ENCODE measurements at regions not wholly inside any gene's neighbourhood (a gene's known extent, or its start where the extent isn't known, plus 50 kb on each side); places are given as distances from the start of the nearest gene placed in this dataset.

GRCh38 chr14:80325688-80326087 is 114.4 kb upstream of the DIO2 start:
- no peaks in the 10 kb centered on the region for H3K27me3 ChIP-seq (ENCODE audit: control insufficient read depth, insufficient read depth)
- no peaks in the 10 kb centered on the region for H3K9me3 ChIP-seq (ENCODE audit: control insufficient read depth, low read length)
- no peaks in the 10 kb centered on the region for H3K4me1 ChIP-seq (ENCODE audit: control insufficient read depth, insufficient read depth, low read length)
- no peak for DNase-seq
- ATAC-seq = no peak
- intact Hi-C loops (cut with DNase I) = no loop called here
- WGBS = 36% methylated on average over 1 of the region's 1 CpG
- H3K27ac ChIP-seq (ENCODE audit: low read length) = no peak overlapping the region
- H3K4me3 ChIP-seq (ENCODE audit: low read length) = no peak overlapping the region

DNA sequence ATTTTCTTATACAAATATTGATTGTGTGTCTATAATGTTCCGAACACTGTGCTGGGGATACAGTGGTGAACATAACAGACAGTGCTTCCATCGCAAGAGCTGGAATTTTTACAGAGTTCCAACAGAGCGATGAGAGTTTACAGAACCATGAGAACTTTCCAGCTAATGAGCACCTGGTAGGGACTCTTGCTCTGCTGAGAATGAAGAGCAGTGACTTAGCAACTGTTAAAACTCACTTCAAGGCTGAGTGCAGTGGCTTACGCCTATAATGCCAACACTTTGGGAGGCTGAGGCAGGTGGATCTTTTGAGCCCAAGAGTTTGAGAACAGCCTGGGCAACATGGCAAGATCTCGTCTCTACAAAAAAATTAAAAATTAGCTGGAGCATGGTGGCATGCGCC is 113.8 kb upstream of the DIO2 start:
- intact Hi-C loops (cut with DNase I) = no loop called here
- Histone ChIP-seq H3K27me3 (ENCODE audit: control insufficient read depth, insufficient read depth) (no peaks in the 10 kb centered on the region), H3K4me1 (ENCODE audit: control insufficient read depth, insufficient read depth, low read length) (no peaks in the 10 kb centered on the region), H3K27ac (ENCODE audit: low read length) (no peak overlapping the region), H3K4me3 (ENCODE audit: low read length) (no peak overlapping the region), H3K9me3 (ENCODE audit: control insufficient read depth, low read length) (no peaks in the 10 kb centered on the region)
- ATAC-seq (no peak), DNase-seq (no peak)
- 91% methylated on average over 6 of the region's 6 CpGs for WGBS

DNA sequence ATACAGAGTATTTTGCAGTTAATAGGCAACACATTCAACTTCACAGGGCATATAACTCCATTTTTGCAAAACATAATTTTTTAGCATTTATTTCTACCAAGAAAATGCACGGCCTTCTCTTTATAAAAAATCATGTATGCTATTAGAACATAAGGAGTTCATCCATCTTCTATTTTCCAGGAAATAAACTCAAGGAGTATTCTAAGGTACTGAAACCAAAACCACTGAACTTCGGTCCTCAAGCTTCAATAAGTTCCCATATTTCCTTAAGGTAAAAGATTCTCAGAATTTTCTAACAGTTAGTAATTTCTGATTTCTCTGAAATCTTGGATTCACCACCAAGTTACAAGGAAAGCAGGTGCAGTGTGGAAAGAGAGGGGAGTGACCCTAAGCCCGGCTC is 113.3 kb upstream of the DIO2 start:
- no peaks in the 10 kb centered on the region for H3K9me3 ChIP-seq (ENCODE audit: control insufficient read depth, low read length)
- intact Hi-C loops (cut with DNase I) = no loop called here
- ATAC-seq = no peak
- no peaks in the 10 kb centered on the region for H3K27me3 ChIP-seq (ENCODE audit: control insufficient read depth, insufficient read depth)
- H3K27ac ChIP-seq (ENCODE audit: low read length) = no peak overlapping the region
- H3K4me3 ChIP-seq (ENCODE audit: low read length) = no peak overlapping the region
- WGBS = 79% methylated on average over 3 of the region's 3 CpGs
- DNase-seq = no peak
- H3K4me1 ChIP-seq (ENCODE audit: control insufficient read depth, insufficient read depth, low read length) = no peaks in the 10 kb centered on the region

GRCh38 chr14:80323038-80323665 is 111.8 kb upstream of the DIO2 start:
- ATAC-seq (no peak), DNase-seq (no peak)
- intact Hi-C loops (cut with DNase I) = no loop called here
- WGBS = 49% methylated on average over 2 of the region's 2 CpGs
- Histone ChIP-seq H3K4me1 (ENCODE audit: control insufficient read depth, insufficient read depth, low read length) (no peaks in the 10 kb centered on the region), H3K27ac (ENCODE audit: low read length) (no peak overlapping the region), H3K4me3 (ENCODE audit: low read length) (no peak overlapping the region), H3K9me3 (ENCODE audit: control insufficient read depth, low read length) (no peaks in the 10 kb centered on the region), H3K27me3 (ENCODE audit: control insufficient read depth, insufficient read depth) (no peaks in the 10 kb centered on the region)

DNA sequence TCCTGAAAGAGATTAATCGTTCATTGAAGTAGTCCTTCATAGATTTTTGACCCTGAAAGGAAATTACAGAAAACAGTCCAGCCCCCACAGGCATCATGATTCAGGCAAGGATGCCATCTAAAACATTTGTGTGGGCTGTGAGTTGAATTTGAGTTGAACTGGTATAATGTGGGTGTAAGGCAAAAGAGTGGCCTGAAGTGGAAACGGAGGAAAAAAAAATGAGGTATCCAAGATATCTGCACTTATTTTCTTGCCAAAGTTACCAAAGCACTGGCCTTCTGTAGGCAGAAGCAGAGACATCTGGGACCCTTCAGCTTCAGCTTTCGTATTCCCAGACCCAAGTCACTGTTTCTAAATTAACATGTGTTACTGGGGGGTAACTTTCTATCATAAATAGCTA is 105.1 kb upstream of the DIO2 start:
- WGBS = 52% methylated on average over 3 of the region's 3 CpGs
- DNase-seq (no peak), ATAC-seq (no peak)
- Histone ChIP-seq H3K4me1 (ENCODE audit: control insufficient read depth, insufficient read depth, low read length) (no peaks in the 10 kb centered on the region), H3K27me3 (ENCODE audit: control insufficient read depth, insufficient read depth) (no peaks in the 10 kb centered on the region), H3K4me3 (ENCODE audit: low read length) (no peak overlapping the region), H3K27ac (ENCODE audit: low read length) (no peak overlapping the region), H3K9me3 (ENCODE audit: control insufficient read depth, low read length) (no peaks in the 10 kb centered on the region)
- intact Hi-C loops (cut with DNase I) = no loop called here

DNA sequence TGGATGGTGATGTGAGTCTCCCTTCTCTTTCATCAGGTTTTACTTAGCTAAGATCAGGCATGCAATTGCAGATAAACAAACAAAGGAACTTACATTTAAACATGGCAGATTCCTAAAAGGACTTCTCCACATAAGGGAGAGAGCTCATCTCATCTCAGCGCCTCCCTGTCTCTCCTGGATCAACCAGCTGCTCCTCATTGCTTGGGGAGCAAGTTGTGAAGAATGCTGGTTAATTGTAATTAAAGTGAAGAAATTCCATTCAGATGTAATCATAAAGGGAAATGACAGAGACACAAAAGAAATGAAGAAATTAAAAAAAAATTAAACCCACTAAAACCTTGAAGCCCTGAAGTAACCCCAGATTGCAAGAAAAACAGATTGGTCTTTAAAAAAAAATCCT is 104.4 kb upstream of the DIO2 start:
- WGBS = 72% methylated on average over 1 of the region's 1 CpG

GRCh38 chr14:80313806-80314205 is 102.5 kb upstream of the DIO2 start:
- Histone ChIP-seq H3K27ac (ENCODE audit: low read length) (no peak overlapping the region), H3K4me3 (ENCODE audit: low read length) (no peak overlapping the region), H3K27me3 (ENCODE audit: control insufficient read depth, insufficient read depth) (no peaks in the 10 kb centered on the region), H3K4me1 (ENCODE audit: control insufficient read depth, insufficient read depth, low read length) (no peaks in the 10 kb centered on the region), H3K9me3 (ENCODE audit: control insufficient read depth, low read length) (no peaks in the 10 kb centered on the region)
- ATAC-seq (no peak), DNase-seq (no peak)
- intact Hi-C loops (cut with DNase I) = no loop called here

More for the DNA sequence above, 104.4 kb upstream of the DIO2 start:
- ATAC-seq (no peak), DNase-seq (no peak)
- H3K27me3 ChIP-seq (ENCODE audit: control insufficient read depth, insufficient read depth) = no peaks in the 10 kb centered on the region
- no peak overlapping the region for H3K4me3 ChIP-seq (ENCODE audit: low read length)
- no peak overlapping the region for H3K27ac ChIP-seq (ENCODE audit: low read length)
- H3K9me3 ChIP-seq (ENCODE audit: control insufficient read depth, low read length) = no peaks in the 10 kb centered on the region
- H3K4me1 ChIP-seq (ENCODE audit: control insufficient read depth, insufficient read depth, low read length) = no peaks in the 10 kb centered on the region
- intact Hi-C loops (cut with DNase I) = no loop called here

DNA sequence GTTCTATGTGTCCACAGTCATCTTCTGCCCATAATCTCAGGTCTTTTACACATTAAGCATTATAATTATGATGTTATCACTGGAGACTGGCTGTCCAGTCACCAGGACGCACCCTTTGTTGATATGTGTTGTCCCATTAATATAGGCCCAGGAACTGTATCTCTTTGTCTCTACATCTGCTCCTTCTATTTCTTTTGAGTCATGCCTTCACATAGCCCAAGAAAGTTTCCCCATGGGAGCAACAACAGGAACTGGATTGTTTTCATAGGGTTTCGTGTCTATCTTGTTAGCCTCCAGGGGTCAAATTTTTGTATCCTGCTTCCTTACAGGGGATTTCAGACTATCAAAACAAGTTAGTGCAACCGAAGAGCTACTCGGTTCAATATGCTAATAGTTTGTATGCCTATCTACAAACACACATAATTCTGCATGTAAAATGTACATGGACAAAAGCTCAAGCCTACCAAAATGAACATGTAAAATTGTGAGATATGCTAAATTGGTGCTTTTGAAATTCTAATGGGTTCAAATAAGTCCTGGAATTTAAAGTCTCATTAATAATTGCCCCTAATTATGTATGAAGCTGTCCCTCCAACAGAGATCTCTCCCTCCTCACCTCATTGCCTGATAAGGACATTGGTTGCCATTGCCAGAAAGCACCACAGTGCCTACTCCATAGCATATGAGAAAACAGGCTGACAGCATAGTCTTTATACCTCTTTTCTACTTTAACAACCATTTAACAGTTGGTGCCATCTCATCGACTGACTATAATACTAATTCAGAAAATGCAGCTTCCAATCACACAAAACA is 99.8 kb upstream of the DIO2 start:
- DNase-seq (no peak), ATAC-seq (no peak)
- Histone ChIP-seq H3K9me3 (ENCODE audit: control insufficient read depth, low read length) (no peaks in the 10 kb centered on the region), H3K27me3 (ENCODE audit: control insufficient read depth, insufficient read depth) (no peaks in the 10 kb centered on the region), H3K27ac (ENCODE audit: low read length) (no peak overlapping the region), H3K4me3 (ENCODE audit: low read length) (no peak overlapping the region), H3K4me1 (ENCODE audit: control insufficient read depth, insufficient read depth, low read length) (no peaks in the 10 kb centered on the region)
- 37% methylated on average over 5 of the region's 5 CpGs for WGBS
- intact Hi-C loops (cut with DNase I) = no loop called here

GRCh38 chr14:80304125-80304766 is 92.9 kb upstream of the DIO2 start:
- H3K27ac ChIP-seq (ENCODE audit: low read length) = no peak overlapping the region

GRCh38 chr14:80300351-80300750 is 89.0 kb upstream of the DIO2 start:
- intact Hi-C loops (cut with DNase I) = no loop called here
- no peaks in the 10 kb centered on the region for H3K9me3 ChIP-seq (ENCODE audit: control insufficient read depth, low read length)
- no peak overlapping the region for H3K4me3 ChIP-seq (ENCODE audit: low read length)
- H3K4me1 ChIP-seq (ENCODE audit: control insufficient read depth, insufficient read depth, low read length) = no peaks in the 10 kb centered on the region
- H3K27me3 ChIP-seq (ENCODE audit: control insufficient read depth, insufficient read depth) = no peaks in the 10 kb centered on the region
- DNase-seq = no peak
- H3K27ac ChIP-seq (ENCODE audit: low read length) = no peak overlapping the region
- WGBS = 45% methylated on average over 2 of the region's 2 CpGs
- ATAC-seq = no peak

More at GRCh38 chr14:80304125-80304766, 92.9 kb upstream of the DIO2 start:
- WGBS = 79% methylated on average over 6 of the region's 6 CpGs
- ATAC-seq (no peak), DNase-seq (no peak)
- no peaks in the 10 kb centered on the region for H3K4me1 ChIP-seq (ENCODE audit: control insufficient read depth, insufficient read depth, low read length)
- H3K4me3 ChIP-seq (ENCODE audit: low read length) = no peak overlapping the region
- no peaks in the 10 kb centered on the region for H3K27me3 ChIP-seq (ENCODE audit: control insufficient read depth, insufficient read depth)
- no peaks in the 10 kb centered on the region for H3K9me3 ChIP-seq (ENCODE audit: control insufficient read depth, low read length)
- intact Hi-C loops (cut with DNase I) = no loop called here

GRCh38 chr14:80298491-80299017 is 87.2 kb upstream of the DIO2 start:
- DNase-seq (no peak), ATAC-seq (no peak)
- Histone ChIP-seq H3K4me3 (ENCODE audit: low read length) (no peak overlapping the region), H3K27me3 (ENCODE audit: control insufficient read depth, insufficient read depth) (no peaks in the 10 kb centered on the region), H3K4me1 (ENCODE audit: control insufficient read depth, insufficient read depth, low read length) (no peaks in the 10 kb centered on the region), H3K9me3 (ENCODE audit: control insufficient read depth, low read length) (no peaks in the 10 kb centered on the region), H3K27ac (ENCODE audit: low read length) (no peak overlapping the region)
- 52% methylated on average over 8 of the region's 8 CpGs for WGBS
- intact Hi-C loops (cut with DNase I) = no loop called here
